GM18519 (cell line): ENCODE measurements at regions not wholly inside any gene's neighbourhood (a gene's known extent, or its start where the extent isn't known, plus 50 kb on each side); places are given as distances from the start of the nearest gene placed in this dataset.

Experiments used
- ATAC-seq: cut with Tn5 transposase; IDR thresholded peaks from one replicate; pipeline ENCODE4 v1.9.1; 2021; ENCODE audit warnings: mild to moderate bottlenecking, moderate library complexity; ENCODE audit not compliant: unreplicated experiment, low FRiP score

- ATAC-seq, result no peak
These were observed 268.9 kb upstream of the HS3ST5 start for GRCh38 chr6:114611696-114612095.

DNA sequence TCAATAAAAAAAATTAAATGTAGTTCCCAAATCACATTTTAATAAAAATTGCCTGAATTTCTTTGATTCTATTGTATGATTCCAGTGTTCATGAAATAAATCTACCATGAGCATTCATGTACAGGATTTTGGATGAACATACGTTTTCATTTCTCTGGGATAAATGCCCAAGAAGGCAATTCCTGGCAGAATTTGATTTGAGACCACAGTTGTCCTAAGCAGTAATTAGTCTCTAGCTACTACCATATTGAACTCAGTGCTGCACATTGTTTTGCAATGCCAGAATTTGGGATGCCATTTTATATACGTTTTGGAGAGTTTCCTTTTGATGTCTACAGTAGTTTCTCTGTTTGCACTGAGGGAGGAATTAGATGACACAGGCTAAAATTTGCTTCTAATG, 265.3 kb upstream of the HS3ST5 start:
- ATAC-seq, result no peak

- ATAC-seq, result no peak
These were observed 262.8 kb upstream of the HS3ST5 start for GRCh38 chr6:114605656-114606055.

GRCh38 chr6:114600381-114600780, 257.6 kb upstream of the HS3ST5 start:
- no peak for ATAC-seq

DNA sequence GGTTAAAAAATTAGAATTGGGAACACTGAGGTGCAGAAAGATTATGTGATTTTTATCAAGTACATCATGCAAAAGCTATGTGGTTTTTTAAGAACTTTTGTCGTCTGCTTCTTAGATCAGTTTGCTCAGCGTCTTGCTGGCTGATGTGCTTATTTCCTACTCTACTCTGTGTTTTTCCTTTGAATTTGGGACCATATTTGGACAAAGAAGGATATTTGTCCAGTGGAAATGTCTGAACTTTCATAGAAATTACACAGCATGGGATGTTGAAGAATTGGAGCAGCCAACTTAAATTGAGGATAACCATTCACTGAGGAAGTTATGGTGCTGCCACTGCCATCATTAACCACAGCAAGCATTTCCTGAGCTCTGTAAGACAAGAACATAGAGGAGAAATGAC, 252.8 kb upstream of the HS3ST5 start:
- ATAC-seq, result no peak

DNA sequence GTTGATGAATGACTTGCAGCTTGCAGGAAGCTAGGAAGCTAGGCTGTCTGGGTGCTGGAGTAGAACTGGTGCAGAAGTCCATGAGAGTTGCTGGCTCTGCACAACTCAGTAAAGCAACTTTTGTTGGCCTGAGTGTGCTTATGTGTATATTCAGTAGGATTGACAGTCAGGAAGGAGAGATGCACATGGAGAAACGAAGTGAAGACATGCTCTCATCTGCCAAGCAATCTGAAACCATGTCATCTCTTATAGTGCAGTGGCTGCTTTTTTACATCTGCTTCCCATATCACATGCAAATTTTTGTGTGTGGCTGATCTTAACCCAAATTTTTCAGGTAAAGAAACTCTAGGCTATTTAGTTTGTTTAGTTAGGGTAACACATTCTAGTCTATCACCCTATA, 252.4 kb upstream of the HS3ST5 start:
- ATAC-seq, result no peak

DNA sequence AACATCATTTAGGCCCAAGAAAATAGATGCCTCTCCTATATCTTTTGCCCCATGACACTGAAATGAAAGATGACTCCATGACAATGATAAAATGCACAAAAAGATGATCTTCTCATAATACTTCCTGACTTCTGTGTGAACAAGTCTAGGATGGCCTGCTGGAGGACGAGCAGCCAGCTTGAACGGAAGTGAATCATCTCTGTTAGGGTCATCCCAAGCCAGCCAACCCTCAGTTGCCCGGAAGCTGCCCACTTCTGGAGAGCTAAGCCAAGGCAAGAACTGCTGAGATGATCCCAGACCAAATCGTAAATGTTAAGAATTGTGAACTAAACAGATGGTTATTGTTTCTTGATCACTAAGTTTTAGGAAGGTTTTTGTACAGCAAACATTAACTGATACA, 249.7 kb upstream of the HS3ST5 start:
- no peak for ATAC-seq

GRCh38 chr6:114588726-114589125, 245.9 kb upstream of the HS3ST5 start:
- ATAC-seq, result no peak

DNA sequence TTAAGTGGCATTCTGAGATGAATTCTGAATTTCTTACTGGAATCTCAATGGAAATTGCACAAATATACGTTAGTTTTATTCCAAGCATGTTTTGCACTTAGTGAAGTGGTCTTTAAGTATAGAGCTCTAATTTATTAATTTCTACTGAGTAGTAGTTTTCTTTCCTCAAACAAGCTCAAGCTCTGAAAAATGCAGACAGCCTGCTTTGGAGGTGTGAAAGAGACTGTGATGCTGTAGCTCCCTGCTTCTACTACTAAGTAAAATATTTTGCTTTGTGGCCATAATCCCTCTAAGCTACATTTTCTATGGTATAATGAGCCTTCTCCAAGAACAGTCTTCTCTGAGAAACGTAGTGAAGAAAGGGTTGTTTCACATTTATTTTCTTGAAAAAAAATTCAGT, 243.5 kb upstream of the HS3ST5 start:
- ATAC-seq, result no peak

- no peak for ATAC-seq
These were observed 238.5 kb upstream of the HS3ST5 start for GRCh38 chr6:114581293-114581692.

DNA sequence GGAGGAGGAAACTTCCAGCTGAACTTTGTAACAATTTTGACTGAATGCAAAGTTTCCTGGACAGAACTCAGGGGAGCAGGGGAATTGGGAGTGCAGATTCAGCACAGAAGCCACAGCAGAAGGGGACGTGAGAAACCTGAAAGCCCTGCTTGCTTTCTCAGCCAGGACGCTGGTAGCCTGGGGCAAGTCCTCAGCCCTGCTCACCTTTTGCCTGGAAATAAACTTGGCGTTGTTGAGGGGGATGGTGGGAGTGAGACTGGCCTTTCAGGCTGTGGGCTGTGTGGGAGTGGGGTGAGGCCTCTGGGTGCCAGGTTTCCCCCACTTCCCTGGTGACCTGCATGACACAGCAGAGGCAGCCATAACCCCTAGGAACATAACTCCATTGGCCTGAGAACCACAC, 238.1 kb upstream of the HS3ST5 start:
- ATAC-seq, result no peak

DNA sequence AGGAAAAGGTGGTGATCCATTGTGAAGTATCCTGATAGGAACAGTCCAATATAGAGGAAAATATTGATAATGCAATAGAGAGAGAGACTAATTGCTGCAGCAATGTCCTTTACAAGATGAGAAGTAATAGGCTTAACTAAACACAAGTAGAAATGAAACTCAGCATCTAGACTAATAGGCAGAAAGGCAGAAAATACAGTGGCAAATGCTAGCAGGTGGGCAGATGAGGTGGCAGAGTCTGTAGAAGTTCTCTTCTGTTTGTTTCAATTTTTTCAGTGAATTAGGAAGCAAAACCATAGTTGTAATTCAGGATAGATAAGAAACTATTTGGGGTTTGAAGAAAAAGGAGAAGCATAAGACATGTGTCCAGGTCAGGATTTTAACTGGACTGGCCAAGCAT, 236.7 kb upstream of the HS3ST5 start:
- no peak for ATAC-seq

DNA sequence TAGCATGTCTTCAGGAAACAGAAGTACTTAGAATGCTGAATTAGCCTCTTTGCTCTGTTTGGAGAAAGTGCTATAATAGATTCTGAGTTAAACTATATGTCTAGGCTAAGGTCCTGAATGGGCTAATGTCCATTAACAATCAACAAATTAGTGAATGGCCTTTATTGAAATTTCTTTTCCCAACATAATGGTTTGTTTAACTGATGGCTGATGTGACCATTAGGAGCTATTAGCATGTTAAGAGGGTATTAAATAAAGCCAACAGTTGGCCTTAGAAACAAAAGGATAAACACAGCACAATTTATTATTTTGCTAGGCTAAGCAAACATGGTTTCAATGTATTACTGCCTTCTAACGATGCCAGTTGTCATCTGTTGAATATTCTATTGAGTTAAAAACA, 234.3 kb upstream of the HS3ST5 start:
- ATAC-seq, result no peak

DNA sequence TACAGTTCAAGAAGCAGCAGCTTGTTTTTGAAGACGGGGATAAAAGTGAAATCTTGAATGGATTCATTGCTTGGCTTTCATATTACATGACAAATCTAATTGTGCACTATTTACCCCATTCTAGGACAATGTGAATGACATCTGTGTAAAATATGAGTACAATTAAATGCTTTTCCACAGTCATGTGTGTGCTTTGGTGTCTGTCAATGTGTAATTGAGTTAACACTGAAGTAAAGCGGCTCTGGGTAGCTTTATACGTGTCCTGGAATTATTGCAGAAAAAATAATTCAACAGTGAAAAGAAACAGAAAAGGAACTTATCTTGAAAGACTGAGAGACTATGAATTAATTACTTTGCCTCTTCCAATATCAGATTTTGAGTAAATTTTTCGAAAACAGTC, 233.5 kb upstream of the HS3ST5 start:
- ATAC-seq, result no peak

- ATAC-seq, result no peak
These were observed 226.8 kb upstream of the HS3ST5 start for GRCh38 chr6:114569669-114570068.

- no peak for ATAC-seq
These were observed 221.6 kb upstream of the HS3ST5 start for GRCh38 chr6:114564302-114564933.

- ATAC-seq, result no peak
These were observed 216.6 kb upstream of the HS3ST5 start for GRCh38 chr6:114559419-114559818.

DNA sequence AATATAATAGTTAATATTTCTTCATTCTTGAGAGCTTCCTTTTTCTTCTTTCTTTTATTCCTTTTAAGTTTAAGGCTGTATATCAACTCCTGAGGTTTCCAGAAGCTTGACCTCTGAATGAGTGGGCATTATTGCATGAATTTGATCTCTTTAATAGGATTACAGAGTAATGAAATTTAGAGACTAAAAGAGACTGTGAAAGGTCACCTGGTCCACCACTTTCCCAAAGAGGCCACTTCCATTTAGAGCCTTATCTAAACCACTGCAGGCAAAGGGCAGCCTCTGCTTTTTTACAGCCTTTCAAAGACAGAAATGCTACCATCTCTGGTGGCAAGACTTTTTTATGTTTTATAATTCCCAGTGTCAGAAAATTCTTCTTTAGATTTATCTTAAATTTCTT, 215.3 kb upstream of the HS3ST5 start:
- ATAC-seq, result no peak

DNA sequence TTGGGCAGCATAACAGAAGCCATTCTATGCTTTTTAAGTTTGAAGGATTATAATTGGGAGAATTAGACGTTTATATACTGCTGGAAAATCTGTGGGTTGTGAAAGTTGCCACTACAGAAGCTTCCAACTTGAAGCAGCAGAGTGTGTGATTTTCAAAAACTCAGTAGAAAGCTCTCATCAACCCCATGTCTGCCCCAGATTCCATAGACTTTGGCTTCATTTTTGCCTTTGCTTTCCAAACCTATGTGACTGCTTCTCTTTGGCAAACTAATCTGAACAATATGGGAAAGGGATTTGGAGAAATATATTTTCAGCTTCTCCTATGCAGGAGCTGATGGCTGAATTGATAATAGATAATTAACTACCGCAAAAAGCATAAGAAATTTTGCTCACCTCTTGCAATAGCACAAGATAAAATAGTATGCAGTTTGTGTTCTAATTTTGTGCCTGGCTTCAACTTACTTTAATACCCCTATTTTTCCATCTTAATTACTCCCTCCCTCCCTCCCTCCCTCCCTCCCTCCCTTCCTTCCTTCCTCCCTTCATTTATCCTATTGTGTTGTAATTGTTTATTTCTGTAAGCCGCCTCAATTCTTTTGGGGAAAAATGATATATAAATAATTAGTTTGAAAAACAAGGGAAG, 214.1 kb upstream of the HS3ST5 start:
- no peak for ATAC-seq

GRCh38 chr6:114550316-114550715, 207.5 kb upstream of the HS3ST5 start:
- no peak for ATAC-seq

DNA sequence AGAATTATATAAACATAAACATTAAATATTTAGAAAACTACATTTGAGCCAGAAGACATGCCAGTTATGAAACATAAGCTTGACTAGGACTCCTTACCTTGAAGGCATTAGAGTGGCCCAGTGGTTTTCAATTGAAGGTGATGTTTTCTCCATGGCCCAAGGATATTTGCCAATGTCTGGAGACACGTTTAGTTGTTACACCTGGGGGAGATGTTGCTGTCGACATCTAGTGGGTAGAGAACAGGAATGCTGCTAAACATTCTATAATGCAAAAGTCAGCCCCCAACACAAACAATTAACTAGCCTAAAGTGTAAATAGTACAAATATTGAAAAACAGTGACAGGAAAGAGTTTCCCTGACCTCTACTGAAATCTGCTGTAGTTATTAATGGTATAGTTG, 200.9 kb upstream of the HS3ST5 start:
- ATAC-seq, result no peak

DNA sequence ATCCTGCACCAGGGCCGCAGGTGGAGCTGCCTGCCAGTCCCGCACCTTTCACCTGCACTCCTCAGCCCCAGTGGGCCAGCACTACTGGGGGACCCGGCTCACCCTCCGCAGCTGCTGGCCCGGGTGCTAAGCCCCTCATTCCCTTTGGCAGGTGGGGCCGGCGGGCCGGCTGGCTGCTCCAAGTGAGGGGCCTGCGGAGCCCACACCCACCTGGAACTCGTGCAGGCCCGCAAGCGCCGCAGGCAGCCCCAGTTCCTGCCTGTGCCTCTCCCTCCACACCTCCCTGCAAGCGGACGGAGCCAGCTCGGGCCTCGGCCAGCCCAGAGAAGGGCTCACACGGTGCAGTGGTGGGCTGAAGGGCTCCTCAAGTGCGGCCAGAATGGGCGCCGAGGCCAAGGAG, 199.0 kb upstream of the HS3ST5 start:
- ATAC-seq, result no peak

- no peak for ATAC-seq
These were observed 195.2 kb upstream of the HS3ST5 start for GRCh38 chr6:114537977-114538376.
